ENCODE measurements at regions not wholly inside any gene's neighbourhood (a gene's known extent, or its start where the extent isn't known, plus 50 kb on each side); places are given as distances from the start of the nearest gene placed in this dataset.

GRCh38 chr6:62479697-62480220 lies 193.7 kb upstream of the KHDRBS2 start:
- DNase-seq = no peak

GRCh38 chr6:62474793-62475192 lies 188.8 kb upstream of the KHDRBS2 start:
- DNase-seq = no peak

GRCh38 chr6:62466607-62467006 lies 180.6 kb upstream of the KHDRBS2 start:
- DNase-seq = no peak

GRCh38 chr6:62465206-62465605 lies 179.2 kb upstream of the KHDRBS2 start:
- DNase-seq = no peak

- no peak for DNase-seq
Observed at GRCh38 chr6:62452586-62452985, 166.6 kb upstream of the KHDRBS2 start.

GRCh38 chr6:62446647-62447316 lies 160.8 kb upstream of the KHDRBS2 start:
- no peak for DNase-seq

- DNase-seq = no peak
Observed at GRCh38 chr6:62445521-62445920, 159.5 kb upstream of the KHDRBS2 start.

- DNase-seq = no peak
Observed at GRCh38 chr6:62441182-62441581, 155.2 kb upstream of the KHDRBS2 start.

GRCh38 chr6:62429781-62430180 lies 143.8 kb upstream of the KHDRBS2 start:
- DNase-seq = no peak

- no peak for DNase-seq
Observed at GRCh38 chr6:62400521-62401259, 114.7 kb upstream of the KHDRBS2 start.

- DNase-seq = no peak
Observed at GRCh38 chr6:62393608-62394007, 107.6 kb upstream of the KHDRBS2 start.

- no peak for DNase-seq
Observed at GRCh38 chr6:62392291-62392690, 106.3 kb upstream of the KHDRBS2 start.

GRCh38 chr6:62391358-62391757 lies 105.3 kb upstream of the KHDRBS2 start:
- DNase-seq = no peak

- DNase-seq = no peak
Observed at GRCh38 chr6:62390401-62390800, 104.4 kb upstream of the KHDRBS2 start.

GRCh38 chr6:62371453-62372210 lies 85.6 kb upstream of the KHDRBS2 start:
- no peak for DNase-seq

GRCh38 chr6:62367601-62368000 lies 81.6 kb upstream of the KHDRBS2 start:
- no peak for DNase-seq

GRCh38 chr6:62362097-62362496 lies 76.1 kb upstream of the KHDRBS2 start:
- DNase-seq = no peak

- no peak for DNase-seq
Observed at GRCh38 chr6:62357835-62358234, 71.8 kb upstream of the KHDRBS2 start.

- no peak for DNase-seq
Observed at GRCh38 chr6:62354261-62354660, 68.2 kb upstream of the KHDRBS2 start.

- no peak for DNase-seq
Observed at GRCh38 chr6:62345962-62346689, 60.1 kb upstream of the KHDRBS2 start.

GRCh38 chr6:62345446-62345845 lies 59.4 kb upstream of the KHDRBS2 start:
- no peak for DNase-seq

All from amygdala (tissue), 56 donors.